Astrocyte (in vitro differentiated cells and primary cell): ENCODE measurements at regions not wholly inside any gene's neighbourhood (a gene's known extent, or its start where the extent isn't known, plus 50 kb on each side); places are given as distances from the start of the nearest gene placed in this dataset.

Experiments
- DNase-seq: peaks from one replicate; pipeline ENCODE4 v3.0.0-alpha.2; 2010; ENCODE audit warnings: low read depth
- FAIRE-seq: peaks from 2 replicates; lab custom pipeline; 2011; peaks lifted over from hg19 to GRCh38; lab: Jason Lieb, UNC
- H2AFZ ChIP-seq: 2 replicates; pipeline ENCODE4 v1.6.0; 2012; ENCODE audit warnings: low read depth, low read length, inconsistent platforms
- H3K27ac ChIP-seq: 2 replicates; pipeline ENCODE4 v1.5.1; 2011; ENCODE audit warnings: low read depth, low read length, inconsistent platforms
- H3K27me3 ChIP-seq: 2 replicates; pipeline ENCODE4 v1.6.0; 2011; ENCODE audit warnings: low read length, inconsistent platforms; ENCODE audit not compliant: insufficient read depth
- H3K36me3 ChIP-seq: 2 replicates; pipeline ENCODE4 v1.5.1; 2011; ENCODE audit warnings: low read length, inconsistent platforms; ENCODE audit not compliant: insufficient read depth
- H3K4me1 ChIP-seq: 2 replicates; pipeline ENCODE4 v1.5.1; 2011; ENCODE audit warnings: low read length, inconsistent platforms; ENCODE audit not compliant: insufficient read depth
- H3K4me2 ChIP-seq: 2 replicates; pipeline ENCODE4 v1.6.0; 2012; ENCODE audit warnings: low read length, inconsistent platforms
- H3K4me3 ChIP-seq: 2 replicates; pipeline ENCODE4 v1.5.1; 2011; ENCODE audit warnings: low read depth, mild to moderate bottlenecking, low read length, inconsistent platforms; ENCODE audit not compliant: insufficient read depth
- H3K79me2 ChIP-seq: 2 replicates; pipeline ENCODE4 v1.6.0; 2012; ENCODE audit warnings: mild to moderate bottlenecking, low read length, inconsistent platforms; ENCODE audit not compliant: insufficient read depth
- H3K9ac ChIP-seq: 2 replicates; pipeline ENCODE4 v1.6.0; 2012; ENCODE audit warnings: mild to moderate bottlenecking, low read length, inconsistent platforms
- H3K9me3 ChIP-seq: 2 replicates; pipeline ENCODE4 v1.5.1; 2012; ENCODE audit warnings: low read depth, mild to moderate bottlenecking, low read length, inconsistent platforms; ENCODE audit not compliant: insufficient read depth
- H4K20me1 ChIP-seq: 2 replicates; pipeline ENCODE4 v1.6.0; 2012; ENCODE audit warnings: low read length, inconsistent platforms; ENCODE audit not compliant: insufficient read depth
- H3K27ac Mint-ChIP-seq: one replicate; pipeline ENCODE4 v1.8.0; 2021; ENCODE audit warnings: mild to moderate bottlenecking, mixed read lengths; ENCODE audit not compliant: unreplicated experiment
- H3K27me3 Mint-ChIP-seq: one replicate; pipeline ENCODE4 v1.8.0; 2021; ENCODE audit warnings: low read depth, mixed read lengths; ENCODE audit not compliant: unreplicated experiment
- H3K36me3 Mint-ChIP-seq: one replicate; pipeline ENCODE4 v1.8.0; 2021; ENCODE audit warnings: low read depth, mixed read lengths; ENCODE audit not compliant: unreplicated experiment
- H3K4me1 Mint-ChIP-seq: one replicate; pipeline ENCODE4 v1.8.0; 2021; ENCODE audit warnings: low read depth, mixed read lengths; ENCODE audit not compliant: unreplicated experiment
- H3K4me3 Mint-ChIP-seq: one replicate; pipeline ENCODE4 v1.8.0; 2021; ENCODE audit warnings: mild to moderate bottlenecking, moderate library complexity, mixed read lengths; ENCODE audit not compliant: unreplicated experiment
- H3K9me3 Mint-ChIP-seq: one replicate; pipeline ENCODE4 v1.8.0; 2021; ENCODE audit warnings: mild to moderate bottlenecking, mixed read lengths; ENCODE audit not compliant: unreplicated experiment
- EZH2 ChIP-seq: IDR thresholded peaks from 2 replicates; pipeline ENCODE4 v1.6.1; 2012; ENCODE audit warnings: mild to moderate bottlenecking, low read length, inconsistent platforms; ENCODE audit not compliant: insufficient read depth
- TF ChIP-seq, protein P1 (sequence below): IDR thresholded peaks from 2 replicates; pipeline ENCODE4 v1.5.1; 2011; ENCODE audit warnings: low read depth, mild to moderate bottlenecking, inconsistent platforms, low read length, moderate library complexity; ENCODE audit not compliant: insufficient read depth

DNA sequence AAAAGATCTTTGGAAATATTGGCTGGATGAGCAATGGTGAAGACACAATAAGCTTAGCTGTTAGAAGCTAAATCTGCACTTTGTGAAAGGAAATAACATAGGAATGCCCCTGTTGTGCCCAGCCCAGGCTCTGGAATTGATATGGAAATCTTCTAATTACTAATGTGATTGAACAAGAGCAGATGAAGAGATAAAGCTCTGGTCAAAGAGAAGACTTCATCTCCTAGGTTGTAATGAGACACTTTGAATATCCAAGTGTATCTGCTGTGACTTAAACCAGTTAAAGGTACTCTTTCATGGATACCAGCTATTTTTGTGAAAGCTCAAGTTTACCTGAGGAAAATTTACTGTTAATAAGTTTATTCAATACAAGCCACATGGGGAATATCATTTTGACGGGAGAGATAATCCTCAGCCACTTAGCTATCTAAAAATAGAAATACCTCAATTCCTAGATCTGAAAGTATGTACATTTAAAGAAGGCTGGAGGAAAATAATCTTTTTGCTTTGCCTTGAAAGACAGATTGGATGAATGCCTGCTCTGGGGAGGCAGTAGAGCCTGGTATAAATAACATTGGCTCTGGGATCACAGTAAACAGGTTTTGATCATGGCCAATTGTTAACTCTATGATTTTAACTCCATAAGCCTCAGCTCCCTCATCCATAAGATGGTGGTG, 494.0 kb upstream of the B3GALT2 start:
- no peak overlapping the region for H3K9ac ChIP-seq
- FAIRE-seq (no peak), DNase-seq (no peak)
- no peaks in the 10 kb centered on the region for H4K20me1 ChIP-seq
- no peaks in the 10 kb centered on the region for H3K79me2 ChIP-seq
- H3K27me3 Mint-ChIP-seq: no peaks in the 10 kb centered on the region
- H3K27ac ChIP-seq: no peak overlapping the region
- no peak for TF ChIP-seq EZH2
- TF ChIP-seq, protein P1, sequence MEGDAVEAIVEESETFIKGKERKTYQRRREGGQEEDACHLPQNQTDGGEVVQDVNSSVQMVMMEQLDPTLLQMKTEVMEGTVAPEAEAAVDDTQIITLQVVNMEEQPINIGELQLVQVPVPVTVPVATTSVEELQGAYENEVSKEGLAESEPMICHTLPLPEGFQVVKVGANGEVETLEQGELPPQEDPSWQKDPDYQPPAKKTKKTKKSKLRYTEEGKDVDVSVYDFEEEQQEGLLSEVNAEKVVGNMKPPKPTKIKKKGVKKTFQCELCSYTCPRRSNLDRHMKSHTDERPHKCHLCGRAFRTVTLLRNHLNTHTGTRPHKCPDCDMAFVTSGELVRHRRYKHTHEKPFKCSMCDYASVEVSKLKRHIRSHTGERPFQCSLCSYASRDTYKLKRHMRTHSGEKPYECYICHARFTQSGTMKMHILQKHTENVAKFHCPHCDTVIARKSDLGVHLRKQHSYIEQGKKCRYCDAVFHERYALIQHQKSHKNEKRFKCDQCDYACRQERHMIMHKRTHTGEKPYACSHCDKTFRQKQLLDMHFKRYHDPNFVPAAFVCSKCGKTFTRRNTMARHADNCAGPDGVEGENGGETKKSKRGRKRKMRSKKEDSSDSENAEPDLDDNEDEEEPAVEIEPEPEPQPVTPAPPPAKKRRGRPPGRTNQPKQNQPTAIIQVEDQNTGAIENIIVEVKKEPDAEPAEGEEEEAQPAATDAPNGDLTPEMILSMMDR: no peak
- H3K36me3 ChIP-seq: no peaks in the 10 kb centered on the region
- H3K4me1 Mint-ChIP-seq: peaks cover 11% of the 10 kb centered on the region
- H3K4me1 ChIP-seq: peaks cover 2% of the 10 kb centered on the region
- H3K9me3 ChIP-seq: no peaks in the 10 kb centered on the region
- no peak overlapping the region for H3K4me3 Mint-ChIP-seq
- H3K9me3 Mint-ChIP-seq: no peaks in the 10 kb centered on the region
- no peaks in the 10 kb centered on the region for H3K27me3 ChIP-seq
- H3K36me3 Mint-ChIP-seq: no peaks in the 10 kb centered on the region
- H3K4me2 ChIP-seq: no peak overlapping the region
- H3K27ac Mint-ChIP-seq: no peak overlapping the region
- no peak overlapping the region for H3K4me3 ChIP-seq
- no peak overlapping the region for H2AFZ ChIP-seq

- FAIRE-seq (no peak), DNase-seq (peak; percentile 63)
- H3K27me3 Mint-ChIP-seq: no peaks in the 10 kb centered on the region
- TF ChIP-seq, protein P1: no peak
- TF ChIP-seq EZH2: no peak
- H3K4me1 ChIP-seq: peaks cover 11% of the 10 kb centered on the region
- no peaks in the 10 kb centered on the region for H3K9me3 ChIP-seq
- no peaks in the 10 kb centered on the region for H3K36me3 Mint-ChIP-seq
- no peaks in the 10 kb centered on the region for H3K79me2 ChIP-seq
- no peaks in the 10 kb centered on the region for H3K9me3 Mint-ChIP-seq
- no peak overlapping the region for H3K27ac Mint-ChIP-seq
- H4K20me1 ChIP-seq: no peaks in the 10 kb centered on the region
- peaks cover 11% of the 10 kb centered on the region for H3K4me1 Mint-ChIP-seq
- H3K4me3 Mint-ChIP-seq: no peak overlapping the region
- H3K4me3 ChIP-seq: no peak overlapping the region
- no peak overlapping the region for H3K9ac ChIP-seq
- H2AFZ ChIP-seq: no peak overlapping the region
- no peaks in the 10 kb centered on the region for H3K36me3 ChIP-seq
- H3K4me2 ChIP-seq: no peak overlapping the region
- H3K27ac ChIP-seq: no peak overlapping the region
- H3K27me3 ChIP-seq: no peaks in the 10 kb centered on the region
Observed at GRCh38 chr1:193677874-193678273, 491.5 kb upstream of the B3GALT2 start.

GRCh38 chr1:193676996-193677549, 490.7 kb upstream of the B3GALT2 start:
- Mint-ChIP-seq H3K36me3 (no peaks in the 10 kb centered on the region), H3K27me3 (no peaks in the 10 kb centered on the region), H3K4me3 (no peak overlapping the region), H3K4me1 (peaks cover 11% of the 10 kb centered on the region), H3K9me3 (no peaks in the 10 kb centered on the region), H3K27ac (no peak overlapping the region)
- TF ChIP-seq, protein P1: no peak
- TF ChIP-seq EZH2: no peak
- Histone ChIP-seq H2AFZ (no peak overlapping the region), H3K36me3 (no peaks in the 10 kb centered on the region), H4K20me1 (no peaks in the 10 kb centered on the region), H3K9ac (no peak overlapping the region), H3K79me2 (no peaks in the 10 kb centered on the region), H3K4me2 (no peak overlapping the region), H3K9me3 (no peaks in the 10 kb centered on the region), H3K4me3 (no peak overlapping the region), H3K27me3 (no peaks in the 10 kb centered on the region), H3K4me1 (peaks cover 11% of the 10 kb centered on the region), H3K27ac (no peak overlapping the region)
- peak; percentile 41 for DNase-seq
- no peak for FAIRE-seq
